GM19452 (cell line): ENCODE measurements at regions not wholly inside any gene's neighbourhood (a gene's known extent, or its start where the extent isn't known, plus 50 kb on each side); places are given as distances from the start of the nearest gene placed in this dataset.
A peak's percentile ranks its signal among the peaks of the same experiment; 100 is the strongest.
"Not testable (repeated sequence)": the region's sequence is repeated elsewhere in the genome, so short reads cannot be mapped to it uniquely, and the experiment has no call there.

Experiments
- ATAC-seq: cut with Tn5 transposase; IDR thresholded peaks from one replicate; pipeline ENCODE4 v1.9.1; 2021; ENCODE audit not compliant: unreplicated experiment

GRCh38 chr5:67817652-67818051 is 397.9 kb upstream of the PIK3R1 start:
- no peak for ATAC-seq

GRCh38 chr5:67816456-67816855 is 399.1 kb upstream of the PIK3R1 start:
- no peak for ATAC-seq

GRCh38 chr5:67815455-67816391 is 399.8 kb upstream of the PIK3R1 start:
- no peak for ATAC-seq

GRCh38 chr5:67814569-67815311 is 400.8 kb upstream of the PIK3R1 start:
- no peak for ATAC-seq

GRCh38 chr5:67813877-67814539 is 401.5 kb upstream of the PIK3R1 start:
- ATAC-seq, result no peak

- ATAC-seq, result peak; percentile 51
These were observed 406.0 kb upstream of the PIK3R1 start for GRCh38 chr5:67809589-67809988.

- no peak for ATAC-seq
These were observed 407.2 kb upstream of the PIK3R1 start for GRCh38 chr5:67808340-67808739.

GRCh38 chr5:67807439-67807888 is 408.1 kb upstream of the PIK3R1 start:
- peak; percentile 46 for ATAC-seq

GRCh38 chr5:67806654-67807438 is 408.7 kb upstream of the PIK3R1 start:
- ATAC-seq, result peak; percentile 3

- ATAC-seq, result no peak
These were observed 409.7 kb upstream of the PIK3R1 start for GRCh38 chr5:67805666-67806348.

- ATAC-seq, result peak; percentile 60
These were observed 412.8 kb upstream of the PIK3R1 start for GRCh38 chr5:67802766-67803165.

- ATAC-seq, result no peak
These were observed 415.8 kb upstream of the PIK3R1 start for GRCh38 chr5:67799732-67800234.

GRCh38 chr5:67798470-67798869 is 417.1 kb upstream of the PIK3R1 start:
- ATAC-seq, result not testable (repeated sequence)

GRCh38 chr5:67795781-67796477 is 419.6 kb upstream of the PIK3R1 start:
- ATAC-seq, result no peak

GRCh38 chr5:67793966-67794365 is 421.6 kb upstream of the PIK3R1 start:
- no peak for ATAC-seq

GRCh38 chr5:67793418-67793817 is 422.1 kb upstream of the PIK3R1 start:
- no peak for ATAC-seq

GRCh38 chr5:67792891-67793290 is 422.7 kb upstream of the PIK3R1 start:
- ATAC-seq, result no peak

GRCh38 chr5:67790390-67790789 is 425.2 kb upstream of the PIK3R1 start:
- no peak for ATAC-seq
